Keratinocyte (primary cell): ENCODE measurements at regions not wholly inside any gene's neighbourhood (a gene's known extent, or its start where the extent isn't known, plus 50 kb on each side); places are given as distances from the start of the nearest gene placed in this dataset.

Source experiments
- DNase-seq: peaks from one replicate; pipeline ENCODE4 v3.0.0-alpha.2; 2011; ENCODE audit warnings: low read depth, missing footprints, low spot score
- FAIRE-seq: peaks from 2 replicates; lab custom pipeline; 2011; peaks lifted over from hg19 to GRCh38; lab: Jason Lieb, UNC
- H2AFZ ChIP-seq: 2 replicates; pipeline ENCODE4 v1.6.0; 2012; ENCODE audit warnings: low read length, control low read depth, inconsistent platforms; ENCODE audit not compliant: control insufficient read depth
- H3K27ac ChIP-seq: 2 replicates; pipeline ENCODE4 v1.5.1; 2011; ENCODE audit warnings: low read length; ENCODE audit not compliant: control insufficient read depth, insufficient read depth
- H3K27me3 ChIP-seq: 3 replicates; pipeline ENCODE4 v1.6.0; 2011; ENCODE audit warnings: low read length; ENCODE audit not compliant: control insufficient read depth, insufficient read depth; ENCODE audit errors: extremely low read depth
- H3K36me3 ChIP-seq, 2 experiments: 2 replicates in 1 of 2; 3 replicates in 1 of 2; pipeline ENCODE4 v1.5.1; 2011; ENCODE audit warnings: low read length in 2 of 2, mild to moderate bottlenecking in 1 of 2; ENCODE audit not compliant: control insufficient read depth in 2 of 2, insufficient read depth in 2 of 2; ENCODE audit errors: extremely low read depth in 1 of 2
- H3K4me1 ChIP-seq: 3 replicates; pipeline ENCODE4 v1.5.1; 2011; ENCODE audit warnings: low read length; ENCODE audit not compliant: control insufficient read depth, insufficient read depth; ENCODE audit errors: extremely low read depth
- H3K4me2 ChIP-seq: 3 replicates; pipeline ENCODE4 v1.6.0; 2011; ENCODE audit warnings: low read depth, low read length; ENCODE audit not compliant: control insufficient read depth, insufficient read depth; ENCODE audit errors: extremely low read depth
- H3K4me3 ChIP-seq, 3 experiments: fragments of 200-600 bp in 1 of 3; sonication (generic) in 1 of 3; 2 replicates in 2 of 3; 3 replicates in 1 of 3; pipeline ENCODE4 v1.5.1; 2011 to 2016; ENCODE audit warnings: low read length in 3 of 3, mild to moderate bottlenecking in 3 of 3, control low read depth in 2 of 3, inconsistent platforms in 1 of 3, low read depth in 1 of 3, mixed read lengths in 1 of 3, mixed run types in 1 of 3, moderate library complexity in 1 of 3; ENCODE audit not compliant: control insufficient read depth in 2 of 3, insufficient read depth in 2 of 3; ENCODE audit errors: extremely low read depth in 1 of 3
- H3K79me2 ChIP-seq: 2 replicates; pipeline ENCODE4 v1.6.0; 2012; ENCODE audit warnings: low read length; ENCODE audit not compliant: control insufficient read depth, insufficient read depth
- H3K9ac ChIP-seq: 3 replicates; pipeline ENCODE4 v1.6.0; 2011; ENCODE audit warnings: low read length; ENCODE audit not compliant: control insufficient read depth, insufficient read depth; ENCODE audit errors: extremely low read depth
- H3K9me1 ChIP-seq: 3 replicates; pipeline ENCODE4 v1.6.0; 2011; ENCODE audit warnings: low read length; ENCODE audit not compliant: control insufficient read depth, insufficient read depth; ENCODE audit errors: extremely low read depth
- H3K9me3 ChIP-seq: 2 replicates; pipeline ENCODE4 v1.5.1; 2012; ENCODE audit warnings: low read depth, low read length; ENCODE audit not compliant: control insufficient read depth
- H4K20me1 ChIP-seq: 3 replicates; pipeline ENCODE4 v1.6.0; 2011; ENCODE audit warnings: low read length; ENCODE audit not compliant: control insufficient read depth, insufficient read depth; ENCODE audit errors: extremely low read depth
- EZH2 ChIP-seq: IDR thresholded peaks from one replicate; pipeline ENCODE4 v1.6.1; 2012; ENCODE audit warnings: inconsistent platforms, mild to moderate bottlenecking, low read length, moderate library complexity
- dilution Hi-C: fragments of 300-500 bp; cut with MboI; formaldehyde crosslinking; loops from one replicate; pipeline ENCODE4 v1.7.0; 2020; ENCODE audit warnings: low sequenced_read_pairs; ENCODE audit not compliant: extremely low pct_ligation_motif_present
- small RNA-seq, 3 experiments: library from RNA; depleted of rRNA; stranded (forward); fragments of <200 nt; gene quantifications; one replicate each; pipeline ENCODE3, GENCODE V24; 2012; ENCODE audit warnings: low read depth in 3 of 3, low replicate concordance in 1 of 3; ENCODE audit not compliant: insufficient read length in 3 of 3
- TF ChIP-seq, protein P1 (sequence below), 3 experiments: IDR thresholded peaks in 1 of 3; conservative IDR thresholded peaks in 1 of 3; optimal IDR thresholded peaks in 1 of 3; 2 replicates in 2 of 3; 3 replicates in 1 of 3; pipeline versions ENCODE3 to v1.5.1; 2011; ENCODE audit warnings: low read length in 3 of 3, mild to moderate bottlenecking in 3 of 3, moderate library complexity in 2 of 3, control low read depth in 1 of 3, inconsistent platforms in 1 of 3; ENCODE audit not compliant: insufficient read depth in 2 of 3; ENCODE audit errors: extremely low read depth in 1 of 3

DNA sequence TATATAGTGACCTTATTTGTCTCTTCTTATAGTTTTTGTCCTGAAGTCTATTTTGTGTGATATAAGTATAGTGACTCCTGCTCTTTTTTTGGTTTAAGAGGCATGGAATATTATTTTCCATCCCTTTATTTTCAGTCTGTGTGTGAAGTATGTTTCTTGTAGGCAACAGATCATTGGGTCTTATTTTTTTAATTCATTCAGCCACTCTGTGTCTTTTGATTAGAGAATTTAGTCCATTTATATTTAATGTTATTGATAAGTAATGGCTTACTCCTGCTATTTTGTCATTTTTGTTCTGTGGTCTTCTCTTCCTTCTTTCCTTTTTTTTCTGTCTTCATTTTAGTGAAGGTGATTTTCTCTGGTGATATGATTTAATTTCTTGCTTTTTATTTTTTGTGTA is 51.4 kb upstream of the TOP1 start:
- TF ChIP-seq, protein P1, sequence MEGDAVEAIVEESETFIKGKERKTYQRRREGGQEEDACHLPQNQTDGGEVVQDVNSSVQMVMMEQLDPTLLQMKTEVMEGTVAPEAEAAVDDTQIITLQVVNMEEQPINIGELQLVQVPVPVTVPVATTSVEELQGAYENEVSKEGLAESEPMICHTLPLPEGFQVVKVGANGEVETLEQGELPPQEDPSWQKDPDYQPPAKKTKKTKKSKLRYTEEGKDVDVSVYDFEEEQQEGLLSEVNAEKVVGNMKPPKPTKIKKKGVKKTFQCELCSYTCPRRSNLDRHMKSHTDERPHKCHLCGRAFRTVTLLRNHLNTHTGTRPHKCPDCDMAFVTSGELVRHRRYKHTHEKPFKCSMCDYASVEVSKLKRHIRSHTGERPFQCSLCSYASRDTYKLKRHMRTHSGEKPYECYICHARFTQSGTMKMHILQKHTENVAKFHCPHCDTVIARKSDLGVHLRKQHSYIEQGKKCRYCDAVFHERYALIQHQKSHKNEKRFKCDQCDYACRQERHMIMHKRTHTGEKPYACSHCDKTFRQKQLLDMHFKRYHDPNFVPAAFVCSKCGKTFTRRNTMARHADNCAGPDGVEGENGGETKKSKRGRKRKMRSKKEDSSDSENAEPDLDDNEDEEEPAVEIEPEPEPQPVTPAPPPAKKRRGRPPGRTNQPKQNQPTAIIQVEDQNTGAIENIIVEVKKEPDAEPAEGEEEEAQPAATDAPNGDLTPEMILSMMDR (optimal IDR thresholded peaks at IDR 0.05 in 1 of 3, IDR thresholded peaks at IDR 0.05 in 1 of 3, conservative IDR thresholded peaks at IDR 0.05 in 1 of 3; ENCODE audit: extremely low read depth in 1 of 3, insufficient read depth in 2 of 3, low read length in 3 of 3), result no peak
- TF ChIP-seq EZH2, result no peak
- H3K4me2 ChIP-seq, result no peak overlapping the region
- no peak overlapping the region for H3K27ac ChIP-seq
- H3K9me3 ChIP-seq, result peaks cover 1% of the 10 kb centered on the region
- dilution Hi-C loops, result no loop called here
- no peak overlapping the region for H3K4me3 ChIP-seq
- H3K79me2 ChIP-seq, result no peaks in the 10 kb centered on the region
- no peaks in the 10 kb centered on the region for H3K27me3 ChIP-seq
- H2AFZ ChIP-seq, result no peak overlapping the region
- DNase-seq, result no peak
- peaks cover 10% of the 10 kb centered on the region for H3K4me1 ChIP-seq
- H3K9ac ChIP-seq, result no peak overlapping the region
- no peaks in the 10 kb centered on the region for H3K9me1 ChIP-seq
- no peaks in the 10 kb centered on the region for H3K36me3 ChIP-seq
- no peaks in the 10 kb centered on the region for H4K20me1 ChIP-seq
- no peak for FAIRE-seq

DNA sequence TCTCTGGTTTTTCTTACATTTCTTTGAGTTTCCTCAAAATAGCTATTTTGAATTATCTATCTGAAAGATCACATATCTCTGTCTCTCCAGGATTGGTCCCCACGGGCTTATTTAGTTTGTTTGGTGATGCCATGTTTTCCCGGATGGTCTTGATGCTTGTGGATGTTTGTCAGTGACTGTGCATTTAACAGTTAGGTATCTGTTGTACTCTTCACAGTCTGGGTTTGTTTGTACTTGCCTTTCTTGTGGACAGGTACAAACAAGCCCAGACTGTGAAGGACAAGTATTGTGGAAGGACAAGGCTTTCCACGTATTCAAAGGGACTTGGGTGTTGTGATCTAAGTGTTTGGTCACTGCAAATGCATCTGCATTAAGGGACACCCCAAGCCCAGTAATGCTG is 49.9 kb upstream of the TOP1 start:
- Histone ChIP-seq H3K79me2 (no peaks in the 10 kb centered on the region), H3K27me3 (no peaks in the 10 kb centered on the region), H3K4me1 (peaks cover 10% of the 10 kb centered on the region), H3K4me2 (peak overlapping the region; percentile 47), H3K27ac (peak overlapping the region; percentile 20), H2AFZ (no peak overlapping the region), H3K4me3 (no peak overlapping the region), H3K36me3 (no peaks in the 10 kb centered on the region), H4K20me1 (no peaks in the 10 kb centered on the region), H3K9ac (no peak overlapping the region), H3K9me1 (no peaks in the 10 kb centered on the region), H3K9me3 (peaks cover 1% of the 10 kb centered on the region)
- TF ChIP-seq, protein P1 (optimal IDR thresholded peaks at IDR 0.05 in 1 of 3, IDR thresholded peaks at IDR 0.05 in 1 of 3, conservative IDR thresholded peaks at IDR 0.05 in 1 of 3; ENCODE audit: extremely low read depth in 1 of 3, insufficient read depth in 2 of 3, low read length in 3 of 3), result no peak
- no peak for TF ChIP-seq EZH2
- peak; percentile 72 for DNase-seq
- dilution Hi-C loops, result no loop called here
- FAIRE-seq, result peak; percentile 84

Small RNA genes lying in the stretch of these regions (small RNA-seq; reads per million reads assigned to genes)
- gene RNA5SP484, result 0 reads per million in 3 experiments
